HG03565 (cell line): ENCODE measurements at regions not wholly inside any gene's neighbourhood (a gene's known extent, or its start where the extent isn't known, plus 50 kb on each side); places are given as distances from the start of the nearest gene placed in this dataset.
"Not testable (repeated sequence)": the region's sequence is repeated elsewhere in the genome, so short reads cannot be mapped to it uniquely, and the experiment has no call there.

ENCODE experiments used
- ATAC-seq: cut with Tn5 transposase; IDR thresholded peaks from one replicate; pipeline ENCODE4 v1.9.1; 2021; ENCODE audit warnings: mild to moderate bottlenecking, moderate library complexity; ENCODE audit not compliant: unreplicated experiment

DNA sequence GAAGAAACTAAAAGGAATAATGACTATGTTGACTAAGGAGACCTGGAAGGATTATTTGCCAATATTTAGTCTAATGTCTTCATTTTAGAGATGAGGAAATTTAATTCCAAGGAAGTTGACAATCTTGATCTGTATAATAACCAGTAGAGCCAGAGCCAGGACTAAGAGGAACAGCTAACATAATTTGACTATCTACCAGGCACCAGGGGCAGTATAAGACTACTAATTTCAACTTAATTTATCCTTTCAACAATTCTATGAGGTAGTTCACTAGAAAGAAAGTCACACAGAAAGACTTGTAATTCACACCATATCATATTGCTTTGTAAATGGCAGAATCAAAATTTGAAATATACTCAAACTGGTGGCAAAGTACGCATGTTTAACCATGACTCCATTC is 273.0 kb upstream of the STXBP5 start:
- no peak for ATAC-seq

GRCh38 chr6:146937316-146937715 is 266.9 kb upstream of the STXBP5 start:
- no peak for ATAC-seq

DNA sequence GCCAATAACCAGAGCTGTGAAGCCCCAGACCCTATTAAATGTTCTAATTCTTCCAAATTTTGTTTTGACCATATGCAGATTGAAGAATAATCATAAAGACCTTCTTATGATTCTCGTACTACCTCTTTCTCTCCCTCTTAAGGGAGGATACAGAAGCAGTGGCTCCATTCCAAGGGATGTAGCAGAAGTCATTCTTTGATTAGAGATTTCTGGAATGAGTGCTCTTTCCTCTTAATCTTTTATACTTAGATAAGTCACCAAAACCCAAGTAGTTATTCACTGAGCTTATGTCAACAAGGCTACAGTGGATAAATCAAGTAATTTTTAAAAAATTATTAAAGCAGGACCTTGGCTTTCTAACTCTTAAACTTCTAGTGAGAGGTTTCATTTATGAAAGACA is 266.0 kb upstream of the STXBP5 start:
- no peak for ATAC-seq

DNA sequence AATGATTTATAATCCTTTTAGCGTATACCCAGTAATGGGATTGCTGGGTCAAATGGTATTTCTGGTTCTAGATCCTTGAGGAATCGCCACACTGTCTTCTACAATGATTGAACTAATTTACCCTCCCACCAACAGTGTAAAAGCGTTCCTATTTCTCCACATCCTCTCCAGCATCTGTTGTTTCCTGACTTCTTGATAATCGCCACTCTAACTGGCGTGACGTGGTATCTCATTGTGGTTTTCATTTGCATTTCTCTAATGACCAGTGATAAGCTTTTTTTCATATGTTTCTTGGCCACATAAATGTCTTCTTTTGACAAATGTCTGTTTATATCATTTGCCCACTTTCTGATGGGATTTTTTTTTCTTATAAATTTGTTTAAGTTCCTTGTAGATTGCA is 264.8 kb upstream of the STXBP5 start:
- ATAC-seq: not testable (repeated sequence)

GRCh38 chr6:146943664-146944063 is 260.6 kb upstream of the STXBP5 start:
- no peak for ATAC-seq

- ATAC-seq: no peak
Observed at GRCh38 chr6:146944077-146944476, 260.1 kb upstream of the STXBP5 start.

DNA sequence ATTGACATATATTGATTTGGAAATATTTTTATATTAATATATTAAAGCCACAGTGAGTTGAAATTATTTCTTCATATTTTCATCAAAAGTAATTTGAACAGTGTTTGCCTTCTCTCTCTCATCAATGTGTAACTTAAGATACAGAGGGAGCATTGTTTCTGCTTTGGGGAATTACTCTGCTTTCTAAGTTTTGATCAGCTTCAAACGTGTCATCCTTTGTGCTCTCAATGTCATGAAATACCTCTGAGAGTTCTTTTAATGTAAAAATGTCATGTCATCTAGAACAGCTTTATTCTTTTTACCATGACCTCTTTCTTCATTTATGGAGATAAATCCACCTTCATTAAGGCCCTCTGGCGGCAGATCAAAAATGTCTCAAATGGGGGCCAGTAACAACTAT is 259.4 kb upstream of the STXBP5 start:
- no peak for ATAC-seq

GRCh38 chr6:146946559-146946958 is 257.7 kb upstream of the STXBP5 start:
- ATAC-seq: no peak

- no peak for ATAC-seq
Observed at GRCh38 chr6:146948790-146949342, 255.4 kb upstream of the STXBP5 start.

DNA sequence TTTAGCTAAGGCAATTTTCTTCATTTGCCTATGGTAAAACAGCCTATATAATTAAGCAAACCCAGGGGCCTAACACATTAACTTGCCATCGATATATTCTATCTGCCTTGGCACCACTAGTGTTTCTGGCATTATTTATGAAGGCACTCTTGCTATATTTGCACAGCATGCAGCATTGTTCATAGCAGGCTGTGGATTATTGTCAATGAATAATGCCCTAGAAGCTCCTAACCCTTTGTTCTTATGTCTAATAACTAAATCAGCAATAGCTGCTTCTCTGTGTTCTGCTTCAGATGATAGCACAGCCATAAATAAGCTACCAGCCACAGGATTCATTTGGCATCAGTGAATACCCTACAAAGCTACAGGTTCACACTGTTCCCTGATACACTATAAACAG is 254.8 kb upstream of the STXBP5 start:
- ATAC-seq: no peak

DNA sequence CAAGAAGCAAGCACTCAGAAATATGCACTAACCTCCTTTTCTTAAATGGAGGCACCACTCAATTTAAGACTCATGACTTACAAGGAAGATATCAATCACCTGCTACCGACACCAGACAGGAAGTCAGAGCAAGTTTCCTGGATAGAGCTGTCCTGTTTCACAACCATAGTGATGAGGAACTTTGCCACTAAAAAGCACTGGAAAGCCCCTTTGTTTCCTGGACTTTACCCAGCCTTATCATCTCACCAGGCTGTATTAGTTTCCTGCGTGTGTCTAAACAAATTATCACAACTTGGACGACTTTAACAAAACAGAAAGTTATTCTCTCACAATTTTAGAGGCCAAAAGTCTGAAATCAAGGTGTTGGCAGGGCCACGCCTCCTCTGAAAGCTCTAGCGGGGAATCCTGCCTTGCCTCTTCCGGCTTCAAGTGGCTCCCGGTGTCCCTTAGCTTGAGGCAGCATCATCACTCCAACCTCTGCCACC is 253.8 kb upstream of the STXBP5 start:
- no peak for ATAC-seq

DNA sequence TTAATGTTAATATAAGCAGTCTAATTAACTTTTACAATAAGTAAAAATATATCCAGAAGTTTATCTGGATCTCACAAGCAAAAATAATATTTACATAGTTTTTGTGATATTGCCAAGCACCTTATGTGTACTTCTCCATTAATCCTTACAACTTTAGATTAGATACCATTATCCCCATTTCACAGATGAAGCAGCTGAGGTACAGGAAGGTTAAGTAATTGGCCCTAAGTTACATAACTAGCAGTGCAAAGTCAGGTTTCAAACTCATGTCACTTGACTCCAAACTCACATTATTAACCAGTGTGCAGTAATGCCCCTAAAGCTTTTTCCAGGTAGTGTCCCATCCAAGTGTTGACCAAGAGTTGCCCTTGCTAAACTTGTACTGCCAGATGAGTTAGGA is 248.6 kb upstream of the STXBP5 start:
- ATAC-seq: no peak

- ATAC-seq: no peak
Observed at GRCh38 chr6:146957181-146958093, 246.8 kb upstream of the STXBP5 start.

- no peak for ATAC-seq
Observed at GRCh38 chr6:146961831-146962230, 242.4 kb upstream of the STXBP5 start.

GRCh38 chr6:146962329-146962728 is 241.9 kb upstream of the STXBP5 start:
- no peak for ATAC-seq

DNA sequence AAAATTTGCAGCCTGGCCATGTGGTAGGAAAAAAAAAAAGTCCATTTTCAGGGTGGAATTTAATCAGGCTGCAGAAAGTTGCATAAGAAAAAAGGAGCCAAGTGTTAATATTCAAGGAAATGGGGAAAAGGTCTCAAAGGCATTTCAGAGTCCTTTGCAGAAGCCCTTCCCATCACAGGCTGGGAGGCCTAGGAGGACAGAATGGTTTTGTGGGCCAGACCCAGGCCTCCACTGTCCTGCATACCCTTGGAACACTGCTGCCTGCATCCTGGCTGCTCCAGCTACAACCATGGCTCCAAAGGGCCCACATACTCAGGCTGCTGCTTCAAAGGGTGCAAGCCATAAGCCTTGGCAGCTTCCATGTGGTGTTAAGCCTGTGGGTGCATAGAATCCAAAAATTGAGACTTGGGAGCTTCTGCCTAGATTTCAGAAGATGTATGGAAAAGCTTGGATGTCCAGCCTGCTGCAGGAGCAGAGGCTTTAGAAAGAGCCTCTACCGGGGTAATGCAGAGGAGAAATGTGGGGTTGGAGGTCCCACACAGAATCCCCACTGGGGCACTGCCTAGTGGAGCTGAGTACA is 239.0 kb upstream of the STXBP5 start:
- no peak for ATAC-seq

GRCh38 chr6:146968041-146968760 is 236.0 kb upstream of the STXBP5 start:
- no peak for ATAC-seq

DNA sequence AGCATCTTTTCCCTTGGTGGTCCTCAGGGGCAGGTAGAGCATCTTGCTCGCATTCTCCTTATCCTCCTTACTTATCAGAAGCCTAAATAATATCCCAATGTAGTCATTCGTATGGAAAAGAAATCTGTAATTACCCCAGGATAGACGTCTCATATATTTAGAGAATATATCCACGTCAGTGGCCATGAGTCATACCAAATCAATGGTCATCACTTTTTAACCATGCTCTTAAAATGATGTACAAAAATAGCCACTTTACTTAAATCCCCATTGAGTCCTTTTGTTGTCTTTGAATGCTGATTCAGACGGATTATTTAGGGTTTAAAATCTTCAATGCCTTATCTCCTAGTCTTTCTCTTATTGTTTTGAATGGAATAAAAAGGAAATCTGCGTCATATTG is 231.7 kb upstream of the STXBP5 start:
- no peak for ATAC-seq

- no peak for ATAC-seq
Observed at GRCh38 chr6:146974351-146974750, 229.9 kb upstream of the STXBP5 start.

DNA sequence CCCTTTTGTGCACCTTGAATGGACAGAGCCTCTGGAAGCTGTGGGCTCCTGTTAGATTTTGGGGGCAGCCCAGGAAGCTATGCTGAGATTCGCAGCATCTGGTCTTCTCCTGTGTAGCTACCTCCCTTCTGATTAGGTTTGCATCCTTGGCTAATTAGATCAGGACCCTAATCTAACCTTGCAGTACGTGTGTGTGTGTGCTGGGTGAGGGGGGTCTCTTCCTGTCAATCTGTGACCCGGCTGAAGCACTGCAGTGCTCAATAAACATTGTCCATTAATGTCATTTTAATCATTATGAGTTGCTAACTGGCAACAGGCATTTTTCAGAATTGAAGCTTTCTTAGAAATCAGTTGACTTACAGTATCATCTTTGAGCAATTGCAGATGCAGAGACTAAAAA is 229.1 kb upstream of the STXBP5 start:
- no peak for ATAC-seq

GRCh38 chr6:146980900-146981329 is 223.3 kb upstream of the STXBP5 start:
- no peak for ATAC-seq
